GM18505 (cell line): ENCODE measurements at regions not wholly inside any gene's neighbourhood (a gene's known extent, or its start where the extent isn't known, plus 50 kb on each side); places are given as distances from the start of the nearest gene placed in this dataset.
"Not testable (repeated sequence)": the region's sequence is repeated elsewhere in the genome, so short reads cannot be mapped to it uniquely, and the experiment has no call there.

ENCODE experiments used
- ATAC-seq: cut with Tn5 transposase; IDR thresholded peaks from one replicate; pipeline ENCODE4 v1.9.1; 2021; ENCODE audit not compliant: unreplicated experiment
- POLR2A ChIP-seq: IDR thresholded peaks from 4 replicates; pipeline ENCODE4 v1.6.1; 2011; ENCODE audit warnings: borderline replicate concordance; ENCODE audit not compliant: insufficient read depth, insufficient read length; ENCODE audit errors: extremely low read depth

- ATAC-seq: no peak
- TF ChIP-seq POLR2A: no peak
These were observed 608.6 kb downstream of the KLHL13 start for GRCh38 chrX:117508021-117508420.

- no peak for TF ChIP-seq POLR2A
- ATAC-seq: no peak
These were observed 629.2 kb downstream of the KLHL13 start for GRCh38 chrX:117487421-117487820.

GRCh38 chrX:117483950-117484349 lies 632.7 kb downstream of the KLHL13 start:
- no peak for ATAC-seq
- TF ChIP-seq POLR2A: no peak

GRCh38 chrX:117458243-117458968 lies 658.2 kb downstream of the KLHL13 start:
- no peak for ATAC-seq
- no peak for TF ChIP-seq POLR2A

- ATAC-seq: no peak
- TF ChIP-seq POLR2A: no peak
These were observed 660.8 kb downstream of the KLHL13 start for GRCh38 chrX:117455787-117456186.

GRCh38 chrX:117429501-117429900 lies 687.1 kb downstream of the KLHL13 start:
- no peak for TF ChIP-seq POLR2A
- ATAC-seq: no peak

- ATAC-seq: no peak
- no peak for TF ChIP-seq POLR2A
These were observed 709.0 kb downstream of the KLHL13 start for GRCh38 chrX:117407449-117408150.

- TF ChIP-seq POLR2A: no peak
These were observed 715.8 kb downstream of the KLHL13 start for GRCh38 chrX:117400839-117401238.

GRCh38 chrX:117400005-117400404 lies 716.6 kb downstream of the KLHL13 start:
- no peak for ATAC-seq
- TF ChIP-seq POLR2A: no peak

More at GRCh38 chrX:117400839-117401238, 715.8 kb downstream of the KLHL13 start:
- no peak for ATAC-seq

- ATAC-seq: no peak
- TF ChIP-seq POLR2A: no peak
These were observed 718.8 kb downstream of the KLHL13 start for GRCh38 chrX:117397844-117398243.

GRCh38 chrX:117394506-117395070 lies 722.0 kb downstream of the KLHL13 start:
- not testable (repeated sequence) for ATAC-seq

- not testable (repeated sequence) for ATAC-seq
These were observed 724.2 kb downstream of the KLHL13 start for GRCh38 chrX:117392360-117392759.

GRCh38 chrX:117376460-117376859 lies 740.1 kb downstream of the KLHL13 start:
- ATAC-seq: no peak
- no peak for TF ChIP-seq POLR2A

- no peak for TF ChIP-seq POLR2A
- no peak for ATAC-seq
These were observed 781.4 kb downstream of the KLHL13 start for GRCh38 chrX:117335209-117335608.
